Osteoblast (primary cell): ENCODE measurements at regions not wholly inside any gene's neighbourhood (a gene's known extent, or its start where the extent isn't known, plus 50 kb on each side); places are given as distances from the start of the nearest gene placed in this dataset.

Source experiments
- DNase-seq: peaks from one replicate; pipeline ENCODE4 v3.0.0; 2011; ENCODE audit warnings: low spot score, mixed read lengths; ENCODE audit not compliant: insufficient read length; ENCODE audit errors: missing footprints
- H2AFZ ChIP-seq: 2 replicates; pipeline ENCODE4 v1.6.0; 2011; ENCODE audit warnings: mild to moderate bottlenecking, low read length
- H3K27ac ChIP-seq: 2 replicates; pipeline ENCODE4 v1.5.1; 2011; ENCODE audit warnings: mild to moderate bottlenecking, low read depth, low read length, moderate library complexity
- H3K27me3 ChIP-seq: 2 replicates; pipeline ENCODE4 v1.6.0; 2012; ENCODE audit warnings: mild to moderate bottlenecking, control low read depth, inconsistent platforms, low read length, moderate library complexity; ENCODE audit not compliant: insufficient read depth
- H3K36me3 ChIP-seq: 2 replicates; pipeline ENCODE4 v1.5.1; 2011; ENCODE audit warnings: mild to moderate bottlenecking, low read length, control low read depth, moderate library complexity; ENCODE audit not compliant: insufficient read depth
- H3K4me1 ChIP-seq: 2 replicates; pipeline ENCODE4 v1.5.1; 2011; ENCODE audit warnings: mild to moderate bottlenecking, low read length, control low read depth, moderate library complexity; ENCODE audit not compliant: insufficient read depth
- H3K4me2 ChIP-seq: 2 replicates; pipeline ENCODE4 v1.6.0; 2011; ENCODE audit warnings: mild to moderate bottlenecking, low read length; ENCODE audit not compliant: insufficient read depth
- H3K4me3 ChIP-seq: fragments of 200-600 bp; sonication (generic); 3 replicates; pipeline ENCODE4 v1.5.1; 2012; ENCODE audit warnings: mild to moderate bottlenecking, low read length, inconsistent platforms; ENCODE audit not compliant: insufficient read depth
- H3K79me2 ChIP-seq: 2 replicates; pipeline ENCODE4 v1.6.0; 2012; ENCODE audit warnings: mild to moderate bottlenecking, low read length, control low read depth, inconsistent platforms; ENCODE audit not compliant: insufficient read depth
- H3K9me3 ChIP-seq: 2 replicates; pipeline ENCODE4 v1.5.1; 2011; ENCODE audit warnings: low read depth, low read length, control low read depth
- H4K20me1 ChIP-seq: 2 replicates; pipeline ENCODE4 v1.6.0; 2012; ENCODE audit warnings: mild to moderate bottlenecking, low read length, control low read depth; ENCODE audit not compliant: insufficient read depth
- TF ChIP-seq, protein P1 (sequence below): IDR thresholded peaks from 2 replicates; pipeline ENCODE4 v1.5.1; 2011; ENCODE audit warnings: mild to moderate bottlenecking, low read depth, low read length, moderate library complexity; ENCODE audit errors: extremely low read depth

GRCh38 chr2:175628243-175628642 lies 373.8 kb downstream of the LNPK start:
- Histone ChIP-seq H2AFZ (no peak overlapping the region), H3K4me2 (no peak overlapping the region), H3K27me3 (no peaks in the 10 kb centered on the region), H3K9me3 (no peaks in the 10 kb centered on the region), H3K36me3 (no peaks in the 10 kb centered on the region), H4K20me1 (no peaks in the 10 kb centered on the region), H3K4me1 (no peaks in the 10 kb centered on the region), H3K27ac (no peak overlapping the region), H3K79me2 (no peaks in the 10 kb centered on the region), H3K4me3 (no peak overlapping the region)
- no peak for DNase-seq
- TF ChIP-seq, protein P1, sequence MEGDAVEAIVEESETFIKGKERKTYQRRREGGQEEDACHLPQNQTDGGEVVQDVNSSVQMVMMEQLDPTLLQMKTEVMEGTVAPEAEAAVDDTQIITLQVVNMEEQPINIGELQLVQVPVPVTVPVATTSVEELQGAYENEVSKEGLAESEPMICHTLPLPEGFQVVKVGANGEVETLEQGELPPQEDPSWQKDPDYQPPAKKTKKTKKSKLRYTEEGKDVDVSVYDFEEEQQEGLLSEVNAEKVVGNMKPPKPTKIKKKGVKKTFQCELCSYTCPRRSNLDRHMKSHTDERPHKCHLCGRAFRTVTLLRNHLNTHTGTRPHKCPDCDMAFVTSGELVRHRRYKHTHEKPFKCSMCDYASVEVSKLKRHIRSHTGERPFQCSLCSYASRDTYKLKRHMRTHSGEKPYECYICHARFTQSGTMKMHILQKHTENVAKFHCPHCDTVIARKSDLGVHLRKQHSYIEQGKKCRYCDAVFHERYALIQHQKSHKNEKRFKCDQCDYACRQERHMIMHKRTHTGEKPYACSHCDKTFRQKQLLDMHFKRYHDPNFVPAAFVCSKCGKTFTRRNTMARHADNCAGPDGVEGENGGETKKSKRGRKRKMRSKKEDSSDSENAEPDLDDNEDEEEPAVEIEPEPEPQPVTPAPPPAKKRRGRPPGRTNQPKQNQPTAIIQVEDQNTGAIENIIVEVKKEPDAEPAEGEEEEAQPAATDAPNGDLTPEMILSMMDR = no peak

DNA sequence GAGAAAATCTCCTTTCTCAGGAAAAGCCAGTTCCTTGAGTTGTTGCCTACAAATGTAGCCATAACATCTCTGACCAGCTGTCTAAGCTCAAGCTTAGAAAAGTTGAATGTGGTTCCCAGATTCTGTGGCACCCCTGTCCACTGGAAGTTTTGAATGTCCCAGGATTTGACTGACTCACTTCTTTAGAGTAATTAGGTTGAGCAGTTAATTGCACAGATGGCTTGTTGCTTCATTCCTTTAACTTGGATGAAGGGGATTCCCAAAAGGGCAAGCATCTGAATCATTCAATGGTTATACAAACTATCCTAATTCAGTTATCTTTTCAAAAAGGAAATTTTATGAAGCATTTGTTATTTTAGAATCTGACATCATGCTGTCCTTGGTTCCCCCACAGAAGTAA lies 374.7 kb downstream of the LNPK start:
- H3K4me1 ChIP-seq = no peaks in the 10 kb centered on the region
- H3K4me3 ChIP-seq = no peak overlapping the region
- H3K27ac ChIP-seq = no peak overlapping the region
- H3K79me2 ChIP-seq = no peaks in the 10 kb centered on the region
- TF ChIP-seq, protein P1 = no peak
- no peak overlapping the region for H2AFZ ChIP-seq
- H3K9me3 ChIP-seq = no peaks in the 10 kb centered on the region
- no peak for DNase-seq
- no peaks in the 10 kb centered on the region for H3K36me3 ChIP-seq
- H3K4me2 ChIP-seq = no peak overlapping the region
- H4K20me1 ChIP-seq = no peaks in the 10 kb centered on the region
- H3K27me3 ChIP-seq = no peaks in the 10 kb centered on the region

GRCh38 chr2:175626796-175627195 lies 375.3 kb downstream of the LNPK start:
- H3K4me3 ChIP-seq = no peak overlapping the region
- H3K27ac ChIP-seq = no peak overlapping the region
- H2AFZ ChIP-seq = no peak overlapping the region
- H3K4me2 ChIP-seq = no peak overlapping the region
- no peaks in the 10 kb centered on the region for H3K79me2 ChIP-seq
- TF ChIP-seq, protein P1 = no peak
- no peaks in the 10 kb centered on the region for H3K4me1 ChIP-seq
- H3K27me3 ChIP-seq = no peaks in the 10 kb centered on the region
- no peaks in the 10 kb centered on the region for H4K20me1 ChIP-seq
- DNase-seq = no peak
- H3K9me3 ChIP-seq = no peaks in the 10 kb centered on the region
- H3K36me3 ChIP-seq = no peaks in the 10 kb centered on the region

GRCh38 chr2:175624785-175625184 lies 377.3 kb downstream of the LNPK start:
- H2AFZ ChIP-seq = no peak overlapping the region
- no peaks in the 10 kb centered on the region for H3K36me3 ChIP-seq
- no peak overlapping the region for H3K27ac ChIP-seq
- no peaks in the 10 kb centered on the region for H3K4me1 ChIP-seq
- H3K79me2 ChIP-seq = no peaks in the 10 kb centered on the region
- H3K4me3 ChIP-seq = no peak overlapping the region
- no peak for DNase-seq
- TF ChIP-seq, protein P1 = no peak
- no peaks in the 10 kb centered on the region for H3K27me3 ChIP-seq
- H3K4me2 ChIP-seq = no peak overlapping the region
- H3K9me3 ChIP-seq = no peaks in the 10 kb centered on the region
- no peaks in the 10 kb centered on the region for H4K20me1 ChIP-seq
